Hematopoietic multipotent progenitor cell treated with erythropoietin and hydrocortisone succinate and interleukin-3 and kit ligand, for 17 days (in vitro differentiated cells): ENCODE measurements at regions not wholly inside any gene's neighbourhood (a gene's known extent, or its start where the extent isn't known, plus 50 kb on each side); places are given as distances from the start of the nearest gene placed in this dataset.

ENCODE experiments used
- DNase-seq: peaks from one replicate; pipeline ENCODE4 v3.0.0-alpha.2; 2015; ENCODE audit warnings: low spot score

DNA sequence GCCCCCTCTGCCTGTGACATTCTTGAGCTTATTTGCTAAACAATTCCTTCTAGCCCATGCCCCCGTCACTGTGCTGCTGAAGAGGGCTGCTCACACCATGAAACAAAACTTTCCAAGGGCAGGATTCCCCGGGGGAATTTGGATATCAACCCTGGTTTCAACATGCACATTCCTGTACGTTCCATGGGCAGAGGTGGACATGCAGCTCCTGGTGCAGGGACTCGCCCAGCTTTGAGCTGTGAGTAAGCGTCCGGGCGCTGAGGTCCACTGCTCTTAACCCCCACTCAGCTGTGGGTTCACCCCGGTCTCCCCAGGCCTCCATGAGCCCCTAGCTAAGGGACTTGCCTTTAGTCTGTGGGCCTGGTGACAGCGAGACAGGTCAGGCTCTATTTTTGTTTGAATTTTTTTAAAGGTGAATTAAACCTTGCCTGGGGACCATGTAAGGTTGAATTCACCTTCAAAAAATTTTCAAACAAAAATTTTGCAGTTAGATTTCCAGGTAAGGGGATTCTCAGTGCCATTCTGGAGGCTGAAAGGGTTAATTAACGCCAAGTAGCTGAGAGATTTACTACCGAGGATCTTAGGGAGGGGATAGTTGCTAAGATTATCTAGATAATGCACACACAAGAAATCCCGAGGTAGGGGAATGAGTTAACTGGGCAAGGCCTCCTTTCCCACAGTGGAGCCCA, 70.3 kb upstream of the SLC22A23 start:
- no peak for DNase-seq

DNA sequence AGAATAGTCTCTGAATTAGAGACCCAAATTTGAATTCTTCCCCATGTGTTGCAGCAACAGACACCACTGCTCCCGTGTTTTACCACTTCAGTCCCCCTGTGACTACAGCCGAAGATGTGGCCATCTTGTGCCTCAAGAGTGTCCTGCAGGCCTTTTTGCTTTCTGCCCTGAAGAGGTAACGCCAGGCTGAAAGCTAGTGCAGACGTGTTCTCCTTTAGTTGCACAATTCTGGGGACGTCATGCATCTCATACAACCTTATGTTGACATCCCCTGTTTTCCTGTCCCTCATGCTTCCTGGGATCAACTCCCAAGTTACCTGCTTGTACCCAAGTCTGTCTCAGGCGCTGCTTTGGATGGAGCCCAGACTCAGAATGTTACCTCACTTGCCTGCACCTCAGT, 69.1 kb upstream of the SLC22A23 start:
- DNase-seq = no peak

DNA sequence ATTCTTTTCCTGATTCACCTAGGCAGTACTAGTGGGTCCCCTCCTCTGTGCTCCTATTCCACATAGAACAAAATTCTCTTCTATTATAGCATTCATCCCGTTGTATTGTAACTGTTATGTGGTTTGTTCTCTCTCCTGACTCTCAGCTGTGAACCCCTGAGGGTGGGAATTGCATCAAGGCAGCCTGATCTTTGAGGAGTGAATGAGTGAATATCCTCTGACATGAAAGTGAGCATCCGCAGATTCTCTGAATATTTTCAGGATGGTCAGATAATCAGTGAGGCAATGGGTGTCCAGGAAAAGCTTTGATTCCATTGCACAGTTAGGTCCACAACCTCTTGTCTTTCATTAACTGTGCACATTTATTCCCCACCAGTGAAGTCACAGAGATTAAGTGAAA, 67.6 kb upstream of the SLC22A23 start:
- no peak for DNase-seq

DNA sequence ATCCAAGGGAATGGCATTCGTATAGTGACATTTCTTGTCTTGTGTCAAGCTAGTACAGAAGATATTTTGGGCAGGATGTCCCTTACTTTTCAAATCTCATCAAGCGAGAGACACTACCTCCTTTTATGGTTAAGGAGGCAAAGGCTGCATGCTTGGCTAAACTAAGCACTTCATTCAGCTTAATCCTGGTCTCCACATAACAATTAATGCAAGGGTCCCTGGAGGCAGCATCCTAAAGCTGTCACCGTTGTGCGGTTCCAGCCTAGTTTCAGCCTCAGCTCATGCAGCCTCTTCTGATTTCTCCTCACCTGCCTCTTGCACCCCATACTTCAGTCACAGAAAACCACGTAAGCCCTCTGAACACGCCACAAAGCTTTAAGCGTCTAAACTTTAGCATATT, 67.1 kb upstream of the SLC22A23 start:
- DNase-seq = no peak

DNA sequence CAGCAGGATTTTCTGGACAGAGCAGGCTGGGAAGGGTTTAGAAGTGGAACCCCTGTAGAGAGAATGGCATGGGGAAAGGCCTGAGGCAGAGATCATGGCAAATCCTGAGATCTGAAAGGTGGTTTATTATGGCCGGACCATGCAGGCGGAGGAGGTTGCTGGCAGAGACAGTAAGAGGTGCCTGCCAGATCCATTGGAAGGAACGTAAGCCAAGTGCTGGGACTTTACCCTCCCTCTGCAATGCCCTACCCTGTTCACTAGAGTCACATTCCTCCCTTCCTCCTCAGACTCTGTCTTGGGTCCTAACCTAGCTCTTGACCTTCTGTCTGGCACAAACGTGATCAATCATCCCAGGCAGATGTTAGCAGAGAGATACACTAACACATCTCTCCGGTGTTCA, 66.4 kb upstream of the SLC22A23 start:
- DNase-seq = no peak

DNA sequence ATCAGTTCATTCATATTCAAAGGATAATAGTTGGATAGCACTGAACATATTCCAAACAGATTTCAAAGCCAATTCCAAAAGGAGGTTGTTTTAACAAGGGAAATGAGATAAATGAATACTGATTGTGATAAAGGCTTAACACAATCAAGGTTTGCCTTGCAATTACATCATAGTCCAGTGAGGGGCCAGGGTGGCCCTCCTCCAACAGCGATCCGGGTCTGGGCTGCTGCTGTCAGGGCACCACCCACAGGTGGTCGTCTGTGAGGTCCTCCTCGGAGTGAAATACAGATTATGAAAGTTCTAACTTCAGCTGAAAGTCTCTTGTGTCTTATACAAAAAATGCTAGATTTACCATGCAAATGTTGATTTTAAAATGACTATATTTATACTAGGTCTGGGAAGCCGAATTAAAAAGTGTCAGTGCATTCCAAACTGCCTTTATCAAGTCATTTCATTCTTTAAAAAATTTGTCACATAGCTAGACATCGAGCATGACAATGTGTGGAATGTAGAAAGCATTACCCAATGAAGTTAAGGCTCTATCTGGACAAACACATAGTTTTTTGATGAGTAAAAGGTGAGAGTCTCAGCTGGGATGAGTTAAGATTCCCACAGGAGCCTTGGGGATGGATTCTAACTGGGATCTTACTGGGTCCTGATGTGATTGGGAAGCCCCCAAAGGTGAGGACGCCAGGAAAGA, 65.9 kb upstream of the SLC22A23 start:
- no peak for DNase-seq

DNA sequence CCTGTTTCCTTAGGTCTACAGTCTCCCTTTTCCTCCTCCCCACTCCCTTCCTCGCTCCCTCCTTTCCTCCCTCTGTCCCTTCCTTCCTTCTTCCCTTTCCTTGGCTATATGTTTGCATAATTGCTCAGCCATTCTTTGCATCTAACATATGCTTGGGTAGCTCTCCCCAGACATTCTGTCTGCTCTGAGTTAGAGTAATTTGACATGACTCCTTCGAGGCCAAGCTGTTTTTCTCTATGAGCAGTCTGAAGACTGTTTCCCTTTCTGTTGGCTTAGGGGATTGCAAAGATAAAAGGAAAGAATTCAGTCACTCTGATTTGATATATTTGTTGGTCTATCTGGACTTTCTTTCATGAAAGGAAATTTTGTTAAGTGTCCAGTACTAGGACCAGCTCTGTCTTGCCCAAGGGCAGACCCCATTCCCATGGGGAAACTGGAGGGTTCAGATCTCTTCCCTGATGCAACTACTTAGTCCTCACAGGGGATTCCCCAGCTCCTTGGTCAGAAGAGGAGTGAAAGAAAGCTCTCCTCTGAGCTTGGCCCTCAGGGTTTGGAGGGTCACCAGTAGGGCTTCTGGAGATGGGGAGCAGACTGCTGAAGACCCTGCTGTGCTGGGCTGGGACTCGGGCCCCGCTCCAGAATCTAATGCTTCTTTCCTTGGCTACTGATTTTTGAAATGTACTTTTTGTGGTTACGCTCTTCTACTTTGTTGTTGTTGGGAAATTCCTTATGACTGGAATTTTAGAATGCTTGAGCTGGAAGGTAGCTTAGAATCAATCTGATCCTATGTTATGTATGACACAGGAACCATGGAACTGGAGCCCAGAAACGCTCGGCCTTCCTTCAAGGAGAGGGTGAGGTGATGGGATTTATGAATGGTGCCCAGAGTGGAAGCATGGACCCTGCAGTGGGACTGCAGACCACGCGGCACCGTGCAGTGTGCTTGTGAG, 63.7 kb upstream of the SLC22A23 start:
- no peak for DNase-seq

DNA sequence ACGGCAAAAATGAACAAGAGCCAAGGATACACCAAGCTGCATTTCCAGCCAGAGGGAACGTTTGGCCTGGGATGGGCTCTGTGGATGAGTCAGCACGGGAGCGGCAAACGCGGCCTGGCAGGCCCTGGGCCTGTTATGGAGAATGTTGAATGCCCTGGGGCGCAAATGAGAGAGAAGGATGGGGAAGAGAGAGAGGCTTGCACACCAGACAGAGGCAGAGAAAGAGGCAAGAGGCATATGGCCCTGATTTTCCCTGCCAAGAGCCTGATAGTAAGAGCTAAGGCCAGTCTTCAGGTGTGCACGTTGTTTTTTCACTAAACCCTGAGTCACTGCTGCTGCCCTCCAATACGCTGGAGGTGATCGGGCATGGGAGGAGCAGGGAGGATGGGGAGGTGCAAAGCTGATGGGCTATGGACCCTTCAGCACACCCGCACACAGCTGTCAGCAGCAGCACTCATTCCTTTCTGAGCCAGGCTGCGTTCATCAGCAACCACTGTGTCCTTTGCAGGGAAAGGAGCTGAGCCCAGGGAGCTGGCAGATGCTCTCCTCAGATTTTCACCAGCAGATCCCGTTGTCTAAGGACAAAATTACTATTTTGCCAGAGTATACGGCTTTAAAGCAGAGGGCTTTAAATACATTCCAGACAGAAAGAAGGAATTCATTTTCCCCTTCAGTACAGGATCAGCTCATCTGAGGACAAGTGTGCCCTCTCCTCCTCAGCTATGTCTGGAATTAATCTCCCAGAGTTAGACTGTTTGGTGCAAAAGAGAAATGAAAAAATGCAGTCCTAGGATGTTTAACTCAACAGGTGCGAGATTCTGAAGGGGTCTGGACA, 61.7 kb upstream of the SLC22A23 start:
- DNase-seq = no peak

DNA sequence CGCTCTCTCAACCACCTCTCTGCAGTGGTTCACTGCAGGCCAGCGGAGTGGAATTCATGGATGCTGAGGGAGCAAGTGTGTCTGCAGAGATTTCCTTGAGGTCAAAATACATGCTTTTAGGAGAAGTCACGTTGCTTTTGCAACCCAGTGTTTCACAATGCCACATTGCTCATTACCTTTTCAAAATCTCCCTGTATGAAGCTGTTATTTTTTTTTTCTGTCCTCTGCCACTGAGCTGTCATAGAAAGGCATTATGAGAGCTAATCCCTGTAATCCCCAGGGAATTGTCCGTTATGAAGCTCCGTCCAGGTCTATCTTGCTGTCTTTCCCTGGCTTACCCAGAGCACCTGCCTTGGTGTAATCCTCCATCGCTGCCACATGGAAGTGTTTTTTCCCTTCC, 60.5 kb upstream of the SLC22A23 start:
- DNase-seq = no peak

DNA sequence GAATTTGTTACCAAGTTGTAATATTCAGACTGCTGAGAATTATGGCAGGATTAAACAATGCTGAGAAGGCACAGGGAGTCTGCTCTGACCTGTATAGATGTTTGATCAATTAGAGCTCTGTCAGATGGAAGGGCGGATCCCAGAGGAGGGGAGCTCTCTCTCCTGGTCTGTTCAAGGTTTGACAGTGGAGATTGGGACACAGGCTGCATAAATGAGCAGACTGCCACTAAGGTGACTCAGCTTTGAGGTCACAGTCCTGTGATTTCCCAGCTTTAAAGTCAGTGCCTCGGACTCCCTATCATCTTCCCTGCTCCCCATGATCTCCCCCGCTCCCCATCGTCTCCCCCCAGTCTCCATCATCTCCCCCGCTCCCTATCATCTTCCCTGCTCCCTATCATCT, 59.2 kb upstream of the SLC22A23 start:
- DNase-seq = no peak

DNA sequence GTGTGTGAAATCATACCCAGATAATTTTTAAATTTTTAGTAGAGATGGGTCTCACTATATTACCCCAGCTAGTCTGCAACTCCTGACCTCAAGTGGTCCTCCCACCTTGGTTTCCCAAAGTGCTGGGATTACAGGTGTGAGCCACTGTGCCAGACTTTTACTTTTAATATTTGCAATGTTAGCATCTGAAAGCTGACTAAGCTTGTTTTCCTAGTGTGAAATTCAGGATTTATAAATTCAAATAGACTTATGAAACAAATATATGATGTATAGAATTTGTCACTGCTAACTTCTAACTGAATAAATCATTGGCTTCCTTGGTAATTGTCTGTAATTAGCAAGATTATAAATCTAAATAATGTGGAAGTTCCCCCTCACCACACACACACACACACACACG, 58.8 kb upstream of the SLC22A23 start:
- DNase-seq = no peak

DNA sequence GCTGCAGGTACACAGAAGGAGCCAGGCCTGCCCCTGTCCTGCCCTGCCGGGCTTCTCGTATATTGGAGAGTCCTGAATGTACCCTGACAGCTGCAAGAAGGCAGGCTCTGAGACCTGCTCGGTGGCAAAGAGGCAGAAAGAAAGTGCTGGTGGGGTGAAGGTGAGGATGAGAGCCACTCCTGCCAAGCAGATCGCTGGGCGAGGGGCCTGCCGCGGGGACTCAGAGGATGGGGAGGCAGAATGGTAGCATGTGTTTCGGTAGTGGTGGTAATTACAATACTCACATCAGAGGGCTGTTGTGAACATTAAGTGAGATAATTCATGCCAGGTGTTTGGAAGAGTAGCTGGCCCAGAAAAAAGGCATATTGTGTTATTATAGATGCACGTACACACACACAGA, 56.6 kb upstream of the SLC22A23 start:
- no peak for DNase-seq

DNA sequence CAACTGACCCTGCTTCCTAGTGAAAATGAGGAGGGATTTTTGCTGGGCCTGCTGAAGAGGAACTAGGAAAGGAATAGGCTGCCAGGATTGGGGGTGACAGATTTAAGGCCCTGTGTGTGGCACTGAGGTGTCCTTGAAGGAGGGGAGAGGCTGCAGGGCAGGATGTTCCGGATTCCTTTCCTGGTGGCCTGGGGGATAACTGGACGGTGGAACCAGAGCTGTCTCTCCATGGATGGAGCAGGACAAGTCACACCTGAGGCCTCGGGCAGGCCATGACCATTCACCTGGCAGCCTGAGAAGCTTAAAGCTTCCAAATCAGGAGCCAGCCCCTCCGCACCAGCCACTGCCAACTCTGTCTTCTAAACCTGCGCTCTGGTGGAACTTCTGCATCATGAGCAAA, 56.0 kb upstream of the SLC22A23 start:
- no peak for DNase-seq

DNA sequence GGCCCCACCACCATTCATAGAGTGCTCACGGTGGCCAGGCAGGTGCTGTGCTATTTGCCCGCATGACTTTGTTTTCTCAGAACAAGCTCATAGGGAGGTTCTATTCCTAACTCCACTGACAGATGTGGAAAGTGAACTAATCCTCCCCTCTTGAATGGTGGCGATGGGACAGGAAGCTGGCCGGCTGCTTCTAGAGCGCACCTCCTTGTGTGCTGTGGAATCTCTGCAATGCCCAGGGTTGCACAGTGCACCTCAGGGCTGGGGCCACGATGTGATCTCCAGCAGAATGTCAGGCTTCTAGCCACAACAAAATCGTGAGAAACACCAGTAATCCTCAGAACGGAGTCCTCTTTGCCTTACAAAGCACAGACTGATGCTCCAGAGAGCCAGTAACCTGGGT, 53.8 kb upstream of the SLC22A23 start:
- DNase-seq = no peak

DNA sequence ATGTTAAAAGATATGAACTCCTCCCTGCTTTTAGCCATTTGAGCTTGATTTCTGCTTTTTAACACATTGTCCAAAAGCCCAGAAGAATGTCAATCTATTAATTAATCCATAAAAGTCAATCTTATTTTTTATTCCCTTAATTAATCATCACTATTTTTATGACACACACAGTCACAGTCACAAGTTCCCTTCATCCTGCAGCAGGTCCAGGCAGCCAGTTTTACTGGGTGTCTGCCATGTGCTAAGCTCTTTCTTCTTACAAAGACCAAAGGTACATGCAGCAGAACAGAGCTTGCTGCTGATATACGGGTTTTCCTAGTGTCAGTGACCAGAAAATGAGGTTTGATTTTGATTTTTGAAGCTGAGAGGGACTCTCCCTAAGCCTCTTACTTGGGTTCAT, 53.3 kb upstream of the SLC22A23 start:
- no peak for DNase-seq

DNA sequence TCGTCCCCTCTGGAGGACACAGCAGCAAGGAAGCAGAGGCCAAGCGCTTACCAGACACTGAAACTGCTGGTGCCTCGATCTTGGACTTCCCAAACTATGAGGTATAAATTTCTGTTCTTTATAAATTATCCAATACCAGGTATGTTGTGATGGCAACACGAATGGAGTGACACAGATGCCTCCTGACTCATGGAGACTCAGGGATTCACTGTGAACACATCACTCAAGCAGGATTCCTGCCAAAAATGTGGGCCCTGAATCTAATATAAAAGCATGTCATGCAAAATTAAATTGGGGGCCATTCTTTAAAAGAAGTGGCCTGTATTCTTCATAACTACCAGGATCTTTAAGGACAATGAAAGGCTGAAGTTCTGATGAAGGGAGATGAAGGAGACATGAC, 52.5 kb upstream of the SLC22A23 start:
- no peak for DNase-seq

DNA sequence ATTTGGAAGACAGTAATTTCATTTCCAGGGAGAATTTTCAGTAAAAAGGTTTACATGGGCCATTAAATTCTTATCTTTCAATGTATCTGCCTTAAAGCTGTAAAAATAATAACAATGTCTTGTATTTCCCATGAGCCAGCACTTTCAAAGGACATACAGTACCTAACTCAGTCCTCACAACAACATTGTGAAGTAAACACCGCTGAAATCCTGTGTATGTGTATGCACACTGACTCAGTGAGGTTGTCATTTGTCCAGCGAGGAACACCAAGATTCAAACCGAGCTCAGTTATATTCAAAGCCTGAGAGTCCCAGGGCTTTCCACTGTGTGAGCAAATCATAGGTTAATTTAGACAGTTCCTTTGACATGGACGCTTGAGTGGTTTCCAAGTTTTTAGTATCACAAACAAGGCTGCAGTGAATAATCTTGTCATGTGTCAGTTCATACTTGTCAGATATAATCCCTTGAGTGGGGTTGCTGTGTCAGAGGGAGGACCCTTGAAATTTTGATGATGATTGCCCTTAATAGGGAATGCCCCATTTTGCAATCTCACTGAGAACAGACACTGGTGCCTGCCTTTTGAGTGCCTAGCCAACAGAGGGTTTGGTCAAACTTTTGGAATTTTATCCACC, 50.0 kb upstream of the SLC22A23 start:
- no peak for DNase-seq
